Ovary (tissue), 7 donors: ENCODE measurements at regions not wholly inside any gene's neighbourhood (a gene's known extent, or its start where the extent isn't known, plus 50 kb on each side); places are given as distances from the start of the nearest gene placed in this dataset.

Experiments
- DNase-seq, 5 donors: peaks; one replicate each; pipeline ENCODE4 v3.0.0-alpha.2; 2019 to 2020
- H3K27ac ChIP-seq, 2 donors: fragments of 200-600 bp; one replicate each; pipeline versions ENCODE4 v1.5.1 to v1.8.0; 2019 to 2022
- H3K27me3 ChIP-seq: fragments of 200-600 bp; one replicate; pipeline ENCODE4 v1.8.0; 2022
- H3K36me3 ChIP-seq: fragments of 200-600 bp; sonication (generic); one replicate; pipeline ENCODE4 v1.5.1; 2019
- H3K4me1 ChIP-seq: one replicate; pipeline ENCODE4 v1.8.1; 2013; ENCODE audit warnings: mild to moderate bottlenecking, moderate library complexity; ENCODE audit not compliant: insufficient read depth
- H3K4me3 ChIP-seq: fragments of 200-600 bp; sonication (generic); one replicate; pipeline ENCODE4 v1.5.1; 2017
- H3K9me3 ChIP-seq, 2 donors: fragments of 200-600 bp in 1 of 2; sonication (generic) in 1 of 2; one replicate each; pipeline versions ENCODE4 v1.5.1 to v1.8.1; 2013 to 2019; ENCODE audit warnings: mild to moderate bottlenecking in 1 of 2, moderate library complexity in 1 of 2
- EP300 ChIP-seq: sonication (generic); formaldehyde crosslinking; IDR thresholded peaks from one replicate; pipeline ENCODE4 v1.6.1; 2017; ENCODE audit warnings: antibody characterized with exemption
- POLR2A ChIP-seq: fragments of 450-650 bp; IDR thresholded peaks from one replicate; pipeline ENCODE4 v1.6.1; 2017; ENCODE audit warnings: antibody characterized with exemption, mild to moderate bottlenecking, moderate library complexity
- WGBS, 3 donors: extraction: QIAGEN DNeasy Blood & Tissue Kit in 1 of 3; methylation state at CpG; one replicate each; pipeline versions ENCODE4 v1.1.5 to v1.1.7; 2013 to 2017; 5-methylcytosine and 5-hydroxymethylcytosine counted together
- intact Hi-C, 4 donors: fragments of 100-400 bp; cut with DNase I; formaldehyde crosslinking; loops; one replicate each; pipeline versions ENCODE4 v1.11.0 to v1.15.1; 2022 to 2023
- TF ChIP-seq, protein P1 (sequence below), 3 donors: fragments of 450-650 bp in 2 of 3; fragments of 200-600 bp in 1 of 3; IDR thresholded peaks; one replicate each; pipeline versions ENCODE4 v1.5.1 to v1.8.0; 2016 to 2022; ENCODE audit warnings: antibody characterized with exemption in 3 of 3, mild to moderate bottlenecking in 1 of 3
- donor health status: DM: no; HTN: no; CAD: no; lungs with moderate emphysema.
- donor health status: DM: no; HTN: no; CAD: no.
- donor health status: Bipolar disorder and iron deficiency.
- donor health status: DM: no; HTN: no; CAD: no.
- donor health status: DM: yes; HTN: yes; CAD: no.

DNA sequence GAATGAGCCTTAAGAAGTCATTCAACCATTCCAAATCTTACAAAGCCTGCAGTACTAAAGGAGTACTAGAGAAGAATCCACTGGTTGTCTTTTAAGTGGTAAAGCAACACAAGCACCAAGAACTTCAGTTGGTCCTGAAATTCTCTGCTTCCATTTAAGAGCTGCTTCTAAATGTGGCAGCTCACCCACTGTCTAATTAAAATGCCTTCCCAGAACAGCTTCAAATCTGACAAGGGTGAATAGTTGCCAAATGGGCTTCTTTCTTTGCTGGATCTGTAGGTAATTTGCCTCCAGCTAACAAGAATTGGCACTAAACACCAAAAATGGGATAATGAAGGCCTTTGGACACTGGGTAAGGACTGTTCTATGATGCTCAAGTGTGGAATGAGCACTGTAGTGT lies 72.2 kb upstream of the NAP1L1 start:
- Histone ChIP-seq H3K27ac (no peak overlapping the region), H3K27me3 (no peaks in the 10 kb centered on the region), H3K4me3 (no peak overlapping the region), H3K36me3 (no peaks in the 10 kb centered on the region), H3K4me1 (no peaks in the 10 kb centered on the region), H3K9me3 (no peaks in the 10 kb centered on the region)
- TF ChIP-seq, protein P1, sequence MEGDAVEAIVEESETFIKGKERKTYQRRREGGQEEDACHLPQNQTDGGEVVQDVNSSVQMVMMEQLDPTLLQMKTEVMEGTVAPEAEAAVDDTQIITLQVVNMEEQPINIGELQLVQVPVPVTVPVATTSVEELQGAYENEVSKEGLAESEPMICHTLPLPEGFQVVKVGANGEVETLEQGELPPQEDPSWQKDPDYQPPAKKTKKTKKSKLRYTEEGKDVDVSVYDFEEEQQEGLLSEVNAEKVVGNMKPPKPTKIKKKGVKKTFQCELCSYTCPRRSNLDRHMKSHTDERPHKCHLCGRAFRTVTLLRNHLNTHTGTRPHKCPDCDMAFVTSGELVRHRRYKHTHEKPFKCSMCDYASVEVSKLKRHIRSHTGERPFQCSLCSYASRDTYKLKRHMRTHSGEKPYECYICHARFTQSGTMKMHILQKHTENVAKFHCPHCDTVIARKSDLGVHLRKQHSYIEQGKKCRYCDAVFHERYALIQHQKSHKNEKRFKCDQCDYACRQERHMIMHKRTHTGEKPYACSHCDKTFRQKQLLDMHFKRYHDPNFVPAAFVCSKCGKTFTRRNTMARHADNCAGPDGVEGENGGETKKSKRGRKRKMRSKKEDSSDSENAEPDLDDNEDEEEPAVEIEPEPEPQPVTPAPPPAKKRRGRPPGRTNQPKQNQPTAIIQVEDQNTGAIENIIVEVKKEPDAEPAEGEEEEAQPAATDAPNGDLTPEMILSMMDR (IDR thresholded peaks at IDR 0.05): no peak
- no peak for TF ChIP-seq EP300
- no peak for TF ChIP-seq POLR2A
- DNase-seq: no peak
- intact Hi-C loops: no loop called here

DNA sequence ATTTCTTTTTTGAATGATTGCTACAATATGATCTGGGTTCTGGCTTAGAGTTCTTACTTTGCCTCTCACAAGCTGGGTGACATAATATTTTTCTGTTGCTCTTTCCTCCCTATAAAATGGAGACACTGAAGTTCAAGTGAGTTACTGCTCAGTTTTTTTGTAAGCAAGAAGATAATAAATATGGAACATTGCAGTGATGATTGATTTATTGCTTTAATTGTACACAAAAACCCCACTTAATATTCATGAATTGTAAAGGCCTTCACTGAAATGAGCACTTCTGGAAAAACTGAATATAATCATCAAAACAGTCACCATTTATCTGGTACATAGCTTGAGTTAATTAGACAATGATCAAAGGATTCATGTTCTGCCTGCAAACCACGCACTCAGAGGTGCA lies 71.8 kb upstream of the NAP1L1 start:
- intact Hi-C loops: no loop called here
- WGBS, 3 donors: 76 to 81% (median 77%) methylated on average over 1 of the region's 1 CpG

DNA sequence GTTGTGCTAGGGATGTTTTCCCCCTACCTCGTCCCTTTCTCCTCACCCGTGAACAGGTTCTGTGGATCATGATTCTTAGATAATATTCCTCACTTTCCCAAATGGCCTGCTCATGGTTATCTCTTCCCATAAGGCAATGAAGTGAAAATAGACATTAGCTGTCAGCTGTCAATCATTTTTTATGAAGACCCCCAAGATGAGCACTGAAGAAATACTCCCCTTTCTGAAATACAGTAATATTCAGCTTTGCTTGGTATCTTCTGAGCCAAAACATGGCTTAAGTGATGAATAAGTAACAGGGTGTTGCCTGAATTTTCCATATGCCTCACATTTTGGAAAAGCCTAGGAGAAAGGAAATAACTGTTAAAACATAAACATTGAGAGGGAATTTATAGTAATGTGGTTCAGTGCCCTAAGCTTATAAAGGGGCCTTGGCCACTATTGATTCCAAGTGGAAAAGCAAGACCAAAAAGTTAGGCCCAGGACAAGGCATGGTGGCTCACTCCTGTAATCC lies 70.7 kb upstream of the NAP1L1 start:
- no peak for DNase-seq
- TF ChIP-seq, protein P1 (IDR thresholded peaks at IDR 0.05): no peak
- TF ChIP-seq POLR2A: no peak
- TF ChIP-seq EP300: no peak
- Histone ChIP-seq H3K4me3 (no peak overlapping the region), H3K27ac (no peak overlapping the region), H3K4me1 (no peaks in the 10 kb centered on the region), H3K9me3 (no peaks in the 10 kb centered on the region), H3K27me3 (no peaks in the 10 kb centered on the region), H3K36me3 (no peaks in the 10 kb centered on the region)
- WGBS, 3 donors: 92 to 96% (median 94%) methylated on average over 2 of the region's 2 CpGs
- intact Hi-C loops: no loop called here

More for the DNA sequence above, 71.8 kb upstream of the NAP1L1 start:
- Histone ChIP-seq H3K9me3 (no peaks in the 10 kb centered on the region), H3K36me3 (no peaks in the 10 kb centered on the region), H3K4me1 (no peaks in the 10 kb centered on the region), H3K27ac (no peak overlapping the region), H3K4me3 (no peak overlapping the region), H3K27me3 (no peaks in the 10 kb centered on the region)
- DNase-seq: no peak
- TF ChIP-seq, protein P1 (IDR thresholded peaks at IDR 0.05): no peak
- TF ChIP-seq POLR2A: no peak

DNA sequence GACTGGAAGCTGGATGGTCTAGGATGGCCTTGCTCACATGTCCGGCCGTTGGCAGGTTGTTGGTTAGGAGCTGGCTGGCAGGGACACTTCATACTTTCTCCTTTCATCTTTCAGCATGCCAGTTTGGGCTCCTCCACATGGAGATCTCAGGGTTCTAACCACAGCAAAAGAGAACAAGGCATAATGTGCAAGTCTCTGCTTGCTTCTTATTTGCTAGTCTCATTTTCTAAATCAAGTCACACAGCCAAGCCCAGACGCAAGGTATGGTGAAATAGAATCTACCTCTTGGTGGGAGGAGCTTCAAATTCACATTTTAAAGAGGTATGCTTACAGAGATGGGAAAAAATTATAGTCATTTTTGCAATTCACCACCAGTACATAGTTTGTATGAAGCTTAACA lies 69.1 kb upstream of the NAP1L1 start:
- H3K27me3 ChIP-seq: no peaks in the 10 kb centered on the region
- TF ChIP-seq EP300 (no peak), POLR2A (no peak)
- TF ChIP-seq, protein P1 (IDR thresholded peaks at IDR 0.05): no peak
- H3K27ac ChIP-seq: no peak overlapping the region
- H3K4me3 ChIP-seq: no peak overlapping the region
- WGBS, 3 donors: 68 to 82% (median 74%) methylated on average over 3 of the region's 3 CpGs
- no peaks in the 10 kb centered on the region for H3K9me3 ChIP-seq
- DNase-seq: no peak
- H3K36me3 ChIP-seq: no peaks in the 10 kb centered on the region
- no peaks in the 10 kb centered on the region for H3K4me1 ChIP-seq
- intact Hi-C loops: no loop called here
